ENCODE measurements at regions not wholly inside any gene's neighbourhood (a gene's known extent, or its start where the extent isn't known, plus 50 kb on each side); places are given as distances from the start of the nearest gene placed in this dataset.

DNA sequence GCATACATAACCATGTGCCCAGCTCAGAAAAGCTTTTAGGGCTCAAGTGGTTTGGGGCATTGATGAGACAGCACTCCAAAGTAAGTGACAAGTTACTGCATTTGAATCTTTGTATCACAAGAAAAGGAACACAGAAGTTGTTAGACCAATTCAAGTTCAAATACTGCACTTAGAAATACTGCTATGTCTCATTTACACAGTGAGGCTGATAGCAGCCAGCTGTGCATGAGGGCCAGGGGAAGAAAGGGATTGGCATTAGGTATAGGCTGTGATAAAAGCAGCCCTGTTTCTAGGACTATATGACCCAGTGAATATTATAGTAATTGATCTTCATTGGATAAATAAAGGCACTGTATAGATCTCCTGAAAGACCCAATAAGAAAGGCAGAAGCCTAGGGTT lies 197.8 kb upstream of the SORCS1 start:
- no peak for DNase-seq (ENCODE audit: low read depth, low spot score)
- TF ChIP-seq, protein P1, sequence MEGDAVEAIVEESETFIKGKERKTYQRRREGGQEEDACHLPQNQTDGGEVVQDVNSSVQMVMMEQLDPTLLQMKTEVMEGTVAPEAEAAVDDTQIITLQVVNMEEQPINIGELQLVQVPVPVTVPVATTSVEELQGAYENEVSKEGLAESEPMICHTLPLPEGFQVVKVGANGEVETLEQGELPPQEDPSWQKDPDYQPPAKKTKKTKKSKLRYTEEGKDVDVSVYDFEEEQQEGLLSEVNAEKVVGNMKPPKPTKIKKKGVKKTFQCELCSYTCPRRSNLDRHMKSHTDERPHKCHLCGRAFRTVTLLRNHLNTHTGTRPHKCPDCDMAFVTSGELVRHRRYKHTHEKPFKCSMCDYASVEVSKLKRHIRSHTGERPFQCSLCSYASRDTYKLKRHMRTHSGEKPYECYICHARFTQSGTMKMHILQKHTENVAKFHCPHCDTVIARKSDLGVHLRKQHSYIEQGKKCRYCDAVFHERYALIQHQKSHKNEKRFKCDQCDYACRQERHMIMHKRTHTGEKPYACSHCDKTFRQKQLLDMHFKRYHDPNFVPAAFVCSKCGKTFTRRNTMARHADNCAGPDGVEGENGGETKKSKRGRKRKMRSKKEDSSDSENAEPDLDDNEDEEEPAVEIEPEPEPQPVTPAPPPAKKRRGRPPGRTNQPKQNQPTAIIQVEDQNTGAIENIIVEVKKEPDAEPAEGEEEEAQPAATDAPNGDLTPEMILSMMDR (IDR thresholded peaks at IDR 0.05; ENCODE audit: low read depth, low read length): no peak
- ChIA-PET POLR2A (no interaction called here), CTCF (no interaction called here)
- H3K27ac ChIP-seq (ENCODE audit: low read depth, low read length): no peak overlapping the region
- no peak overlapping the region for H3K4me3 ChIP-seq (ENCODE audit: low read depth, low read length)
- H3K9me3 ChIP-seq (ENCODE audit: control insufficient read depth, insufficient read depth, low read length): peaks cover 6% of the 10 kb centered on the region; the same call in 1 of the 2 replicates
- no peaks in the 10 kb centered on the region for H3K27me3 ChIP-seq (ENCODE audit: control insufficient read depth, insufficient read depth, low read length)

DNA sequence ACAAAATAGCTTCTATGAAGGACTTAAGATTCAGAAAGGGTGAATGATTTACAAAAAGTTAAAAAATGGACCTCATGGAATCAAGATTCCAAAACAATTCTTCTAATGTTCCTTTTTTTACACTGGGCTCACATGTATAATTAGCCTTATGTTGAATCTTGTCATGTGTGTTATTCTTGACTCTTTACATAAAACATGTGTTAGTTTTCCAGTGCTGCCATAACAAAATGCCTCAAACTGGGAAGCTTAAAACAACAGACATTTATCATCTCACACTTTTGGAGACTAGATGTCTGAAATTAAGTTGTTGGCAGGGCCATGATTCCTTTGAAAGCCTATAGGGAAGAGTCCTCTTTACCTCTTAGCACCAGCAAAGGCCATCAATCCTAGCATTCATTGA lies 192.5 kb upstream of the SORCS1 start:
- Histone ChIP-seq H3K27me3 (ENCODE audit: control insufficient read depth, insufficient read depth, low read length) (no peaks in the 10 kb centered on the region), H3K4me3 (ENCODE audit: low read depth, low read length) (no peak overlapping the region), H3K9me3 (ENCODE audit: control insufficient read depth, insufficient read depth, low read length) (peaks cover 10% of the 10 kb centered on the region), H3K27ac (ENCODE audit: low read depth, low read length) (no peak overlapping the region)
- ChIA-PET POLR2A (no interaction called here), CTCF (no interaction called here)
- DNase-seq (ENCODE audit: low read depth, low spot score): no peak
- TF ChIP-seq, protein P1 (IDR thresholded peaks at IDR 0.05; ENCODE audit: low read depth, low read length): no peak

DNA sequence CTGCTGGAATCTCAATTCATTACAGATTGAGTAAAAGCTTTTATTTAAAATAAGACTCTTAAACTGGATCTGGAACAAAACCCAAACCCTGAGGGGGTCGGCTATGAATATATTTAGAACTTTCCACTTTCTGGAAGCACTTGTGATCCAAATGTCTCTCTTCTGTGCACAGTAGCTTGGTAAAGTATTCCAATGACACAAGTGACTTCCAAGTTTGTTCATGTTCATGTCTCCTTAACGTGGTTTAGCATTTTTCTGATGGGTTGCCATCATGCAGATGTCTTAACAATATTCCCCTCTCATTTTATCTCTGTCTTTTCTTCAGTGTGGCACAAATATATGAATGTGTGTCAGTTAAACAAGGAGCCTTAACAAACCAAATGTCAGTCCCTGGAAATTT lies 191.9 kb upstream of the SORCS1 start:
- ChIA-PET CTCF (no interaction called here), POLR2A (no interaction called here)
- DNase-seq (ENCODE audit: low read depth, low spot score): no peak
- TF ChIP-seq, protein P1 (IDR thresholded peaks at IDR 0.05; ENCODE audit: low read depth, low read length): no peak
- H3K4me3 ChIP-seq (ENCODE audit: low read depth, low read length): no peak overlapping the region
- H3K27me3 ChIP-seq (ENCODE audit: control insufficient read depth, insufficient read depth, low read length): no peaks in the 10 kb centered on the region
- H3K9me3 ChIP-seq (ENCODE audit: control insufficient read depth, insufficient read depth, low read length): peaks cover 10% of the 10 kb centered on the region
- no peak overlapping the region for H3K27ac ChIP-seq (ENCODE audit: low read depth, low read length)

DNA sequence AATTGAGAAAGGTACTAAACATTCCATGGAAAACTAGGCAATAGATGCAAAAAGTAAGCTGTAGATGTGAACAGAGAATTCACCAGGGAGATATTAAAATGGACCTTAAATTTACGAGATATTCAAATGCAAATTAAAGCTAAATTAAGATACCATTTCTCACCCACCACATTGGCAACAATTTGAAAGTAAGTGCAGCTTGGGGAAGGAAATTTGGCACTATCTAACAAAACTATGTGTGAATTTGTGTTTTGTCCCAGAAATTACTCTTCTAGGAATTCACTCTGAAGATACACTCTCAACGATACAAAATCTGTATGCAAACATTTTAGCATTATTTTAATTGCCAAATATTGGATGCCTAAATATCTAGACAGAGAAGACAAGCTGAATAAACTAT lies 178.2 kb upstream of the SORCS1 start:
- no peak for DNase-seq (ENCODE audit: low read depth, low spot score)
- no peak overlapping the region for H3K4me3 ChIP-seq (ENCODE audit: low read depth, low read length)
- H3K27me3 ChIP-seq (ENCODE audit: control insufficient read depth, insufficient read depth, low read length): no peaks in the 10 kb centered on the region
- CTCF ChIA-PET: no interaction called here
- H3K9me3 ChIP-seq (ENCODE audit: control insufficient read depth, insufficient read depth, low read length): peaks cover 9% of the 10 kb centered on the region
- POLR2A ChIA-PET: no interaction called here
- no peak overlapping the region for H3K27ac ChIP-seq (ENCODE audit: low read depth, low read length)
- TF ChIP-seq, protein P1 (IDR thresholded peaks at IDR 0.05; ENCODE audit: low read depth, low read length): no peak

DNA sequence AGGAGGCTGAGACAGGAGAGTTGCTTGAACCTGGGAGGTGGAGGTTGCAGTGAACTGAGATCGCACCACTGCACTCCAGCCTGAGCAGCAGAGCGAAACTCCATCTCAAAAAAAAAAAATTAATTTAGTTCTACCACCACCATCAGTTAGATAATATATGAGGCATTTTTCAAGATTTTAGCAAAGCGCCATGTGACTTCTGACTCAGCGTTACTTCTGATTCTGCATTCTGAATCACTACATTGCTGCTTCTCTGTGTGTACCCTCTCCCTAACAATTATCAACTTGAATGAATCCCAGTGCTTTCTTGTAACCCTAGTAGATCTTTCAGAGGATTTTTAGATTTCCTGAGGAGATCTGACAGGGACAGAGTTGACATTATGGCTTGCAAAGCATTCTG lies 176.8 kb upstream of the SORCS1 start:
- H3K9me3 ChIP-seq (ENCODE audit: control insufficient read depth, insufficient read depth, low read length): peaks cover 19% of the 10 kb centered on the region
- DNase-seq (ENCODE audit: low read depth, low spot score): no peak
- CTCF ChIA-PET: no interaction called here
- POLR2A ChIA-PET: no interaction called here
- TF ChIP-seq, protein P1 (IDR thresholded peaks at IDR 0.05; ENCODE audit: low read depth, low read length): no peak
- no peak overlapping the region for H3K4me3 ChIP-seq (ENCODE audit: low read depth, low read length)
- no peaks in the 10 kb centered on the region for H3K27me3 ChIP-seq (ENCODE audit: control insufficient read depth, insufficient read depth, low read length)
- H3K27ac ChIP-seq (ENCODE audit: low read depth, low read length): no peak overlapping the region
